PC-9 (cell line): ENCODE measurements at regions not wholly inside any gene's neighbourhood (a gene's known extent, or its start where the extent isn't known, plus 50 kb on each side); places are given as distances from the start of the nearest gene placed in this dataset.

Experiments
- CTCF ChIP-seq: fragments of 200-600 bp; sonication (generic); conservative IDR thresholded peaks from 2 replicates; pipeline ENCODE4 v1.6.1; 2017; ENCODE audit warnings: mixed run types, antibody characterized with exemption, mild to moderate bottlenecking, moderate library complexity
- EZH2 ChIP-seq: fragments of 200-600 bp; sonication (generic); IDR thresholded peaks from 2 replicates; pipeline ENCODE4 v1.8.0; 2017; ENCODE audit warnings: antibody characterized with exemption, low read depth

GRCh38 chr20:57785720-57786119 is 75.9 kb upstream of the PMEPA1 start:
- TF ChIP-seq EZH2 (no peak), CTCF (no peak)
